ENCODE measurements at regions not wholly inside any gene's neighbourhood (a gene's known extent, or its start where the extent isn't known, plus 50 kb on each side); places are given as distances from the start of the nearest gene placed in this dataset.

DNA sequence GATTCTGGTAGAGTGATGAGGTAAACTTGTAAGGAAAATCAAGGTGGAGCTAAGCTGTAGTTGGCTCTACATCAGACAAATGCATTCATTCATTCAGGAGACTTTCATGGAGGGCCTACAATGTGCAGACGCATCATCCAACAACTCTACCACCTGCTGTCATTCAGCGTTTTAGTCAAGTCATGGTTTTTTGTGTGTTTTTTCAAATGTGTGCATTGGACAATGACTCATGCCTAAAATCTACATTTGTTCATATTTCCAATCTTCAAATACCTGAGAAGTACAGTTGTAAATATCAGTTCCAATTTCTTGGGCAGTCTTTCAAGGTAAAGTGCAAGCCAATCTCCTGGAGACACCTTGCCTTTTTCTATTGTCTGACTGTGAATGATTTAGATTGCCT lies 108.0 kb upstream of the LGALSL start:
- TF ChIP-seq, protein P1, sequence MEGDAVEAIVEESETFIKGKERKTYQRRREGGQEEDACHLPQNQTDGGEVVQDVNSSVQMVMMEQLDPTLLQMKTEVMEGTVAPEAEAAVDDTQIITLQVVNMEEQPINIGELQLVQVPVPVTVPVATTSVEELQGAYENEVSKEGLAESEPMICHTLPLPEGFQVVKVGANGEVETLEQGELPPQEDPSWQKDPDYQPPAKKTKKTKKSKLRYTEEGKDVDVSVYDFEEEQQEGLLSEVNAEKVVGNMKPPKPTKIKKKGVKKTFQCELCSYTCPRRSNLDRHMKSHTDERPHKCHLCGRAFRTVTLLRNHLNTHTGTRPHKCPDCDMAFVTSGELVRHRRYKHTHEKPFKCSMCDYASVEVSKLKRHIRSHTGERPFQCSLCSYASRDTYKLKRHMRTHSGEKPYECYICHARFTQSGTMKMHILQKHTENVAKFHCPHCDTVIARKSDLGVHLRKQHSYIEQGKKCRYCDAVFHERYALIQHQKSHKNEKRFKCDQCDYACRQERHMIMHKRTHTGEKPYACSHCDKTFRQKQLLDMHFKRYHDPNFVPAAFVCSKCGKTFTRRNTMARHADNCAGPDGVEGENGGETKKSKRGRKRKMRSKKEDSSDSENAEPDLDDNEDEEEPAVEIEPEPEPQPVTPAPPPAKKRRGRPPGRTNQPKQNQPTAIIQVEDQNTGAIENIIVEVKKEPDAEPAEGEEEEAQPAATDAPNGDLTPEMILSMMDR (IDR thresholded peaks at IDR 0.05), result no peak
- no peak for TF ChIP-seq SMC3 (IDR thresholded peaks at IDR 0.05; ENCODE audit: low read depth, low read length)
- no peak for TF ChIP-seq TAF1 (IDR thresholded peaks at IDR 0.05; ENCODE audit: borderline replicate concordance, low read depth, low read length)
- no peak for TF ChIP-seq FOSL2 (IDR thresholded peaks at IDR 0.05; ENCODE audit: borderline replicate concordance, low read depth)
- TF ChIP-seq EP300 (IDR thresholded peaks at IDR 0.05; ENCODE audit: borderline replicate concordance in 1 of 2, low read depth in 1 of 2, low read length in 1 of 2), result no peak
- no peak for TF ChIP-seq POLR2AphosphoS5 (IDR thresholded peaks at IDR 0.05; ENCODE audit: low read depth, low read length)
- no peak for TF ChIP-seq TCF12 (IDR thresholded peaks at IDR 0.05)
- no peak for TF ChIP-seq GABPA (IDR thresholded peaks at IDR 0.05; ENCODE audit: low read depth)
- TF ChIP-seq FOXM1 (IDR thresholded peaks at IDR 0.05; ENCODE audit: low read depth), result no peak
- TF ChIP-seq, protein P2, sequence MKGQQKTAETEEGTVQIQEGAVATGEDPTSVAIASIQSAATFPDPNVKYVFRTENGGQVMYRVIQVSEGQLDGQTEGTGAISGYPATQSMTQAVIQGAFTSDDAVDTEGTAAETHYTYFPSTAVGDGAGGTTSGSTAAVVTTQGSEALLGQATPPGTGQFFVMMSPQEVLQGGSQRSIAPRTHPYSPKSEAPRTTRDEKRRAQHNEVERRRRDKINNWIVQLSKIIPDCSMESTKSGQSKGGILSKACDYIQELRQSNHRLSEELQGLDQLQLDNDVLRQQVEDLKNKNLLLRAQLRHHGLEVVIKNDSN (IDR thresholded peaks at IDR 0.05; ENCODE audit: borderline replicate concordance, low read depth), result no peak
- no peak for TF ChIP-seq NFIC (IDR thresholded peaks at IDR 0.05; ENCODE audit: borderline replicate concordance)

Measured in SK-N-SH (cell line).